NCI-H1048 (cell line): ENCODE measurements at regions not wholly inside any gene's neighbourhood (a gene's known extent, or its start where the extent isn't known, plus 50 kb on each side); places are given as distances from the start of the nearest gene placed in this dataset.
"Not testable (repeated sequence)": the region's sequence is repeated elsewhere in the genome, so short reads cannot be mapped to it uniquely, and the experiment has no call there.

Source experiments
- DNase-seq: peaks from one replicate; lab custom pipeline; 2025; lab: John Stamatoyannopoulos, UW

DNA sequence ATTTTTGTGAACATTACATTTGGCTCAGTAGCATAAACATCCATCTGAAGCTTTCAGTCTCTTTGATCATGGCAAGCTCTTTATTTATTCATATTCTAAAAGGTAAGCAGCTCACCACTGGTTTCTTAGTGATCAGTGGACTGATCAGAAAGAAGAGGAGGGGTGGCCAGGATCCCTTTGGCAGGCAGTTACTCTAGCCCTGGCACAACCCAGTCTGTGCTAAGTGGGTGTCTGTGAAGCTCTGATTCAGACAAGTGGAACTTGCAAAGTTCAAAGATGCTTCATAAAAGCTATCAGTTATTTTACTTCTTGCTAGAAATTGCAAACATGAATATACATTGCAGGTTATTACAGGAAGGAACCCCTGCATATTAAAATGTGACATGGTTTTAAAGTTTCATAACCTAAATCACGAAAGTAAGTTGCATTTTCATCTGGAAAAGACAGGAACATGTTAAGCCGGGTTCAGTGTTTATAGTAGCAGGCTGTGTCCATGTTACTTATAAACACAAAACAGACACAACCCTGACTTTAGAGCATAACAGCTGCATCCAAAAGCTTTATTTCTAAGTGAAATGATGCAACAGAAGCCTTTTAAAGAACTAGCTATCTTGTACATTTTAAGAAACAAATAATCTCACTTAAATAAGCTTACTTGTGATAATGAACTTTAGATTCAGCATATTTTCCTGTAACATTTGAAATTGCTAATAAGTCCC, 785.3 kb downstream of the MCTP2 start:
- no peak for DNase-seq

DNA sequence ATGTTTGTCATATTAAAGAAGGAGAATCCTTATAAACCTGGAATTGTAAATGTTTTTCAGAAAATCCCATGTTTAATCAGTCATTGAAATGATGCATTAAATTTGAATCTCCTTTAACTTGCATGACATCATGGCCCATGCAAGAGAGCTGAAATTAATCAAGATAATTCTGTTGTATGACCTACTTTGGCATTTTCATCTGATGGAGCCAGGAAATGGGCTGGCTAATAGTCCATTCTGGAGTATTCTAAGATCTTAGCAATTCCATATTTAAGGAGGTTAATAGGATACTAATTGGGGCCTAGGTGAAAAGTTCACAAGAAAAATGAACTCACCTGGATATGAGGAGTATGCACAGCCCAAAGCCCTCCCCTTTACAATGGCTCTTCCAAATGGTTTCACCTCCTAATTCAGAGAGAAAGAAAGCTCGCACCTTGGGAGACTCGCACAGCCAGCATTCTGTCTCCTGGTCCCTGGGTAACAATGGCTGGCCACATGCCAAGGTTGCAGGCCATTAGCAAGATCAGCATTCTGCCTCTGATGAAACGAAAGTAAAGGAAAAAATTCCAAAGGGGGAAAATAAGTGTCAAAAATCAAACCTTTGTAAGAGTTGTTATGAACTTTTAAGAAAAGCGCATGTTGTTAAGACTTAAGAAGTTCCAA, 786.4 kb downstream of the MCTP2 start:
- DNase-seq, result no peak

DNA sequence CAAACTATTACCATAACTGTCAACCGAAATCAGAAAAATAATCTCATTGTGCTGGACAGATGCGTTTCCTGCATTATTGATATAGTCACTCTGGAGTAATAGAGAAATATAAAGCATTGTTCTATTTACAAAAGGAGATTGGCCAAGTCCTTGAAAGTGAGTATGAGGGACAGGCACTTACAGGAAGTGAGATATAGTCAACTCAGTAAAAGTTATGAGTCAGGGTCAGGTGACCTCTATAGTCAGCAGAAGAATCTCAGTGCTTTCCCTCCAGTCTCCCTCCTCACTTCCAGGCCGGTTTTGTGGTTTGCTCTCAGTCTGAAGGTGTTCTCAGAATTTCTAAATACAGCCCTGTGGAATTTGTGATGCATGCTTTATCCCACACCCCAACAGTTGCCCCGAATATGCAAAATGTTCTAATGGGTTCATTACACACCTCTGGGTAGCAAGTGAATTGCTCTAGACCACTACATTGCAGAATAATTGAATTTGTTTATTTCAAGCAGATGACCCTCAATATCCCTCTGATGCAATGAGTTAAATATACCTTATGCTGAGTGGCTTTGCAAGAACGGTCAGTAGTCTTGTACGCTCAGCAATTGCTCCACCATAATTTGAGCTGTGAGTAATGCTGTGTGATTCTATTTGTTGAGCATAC, 787.7 kb downstream of the MCTP2 start:
- no peak for DNase-seq

GRCh38 chr15:95019907-95020306, 788.5 kb downstream of the MCTP2 start:
- no peak for DNase-seq

GRCh38 chr15:95021816-95022215, 790.5 kb downstream of the MCTP2 start:
- no peak for DNase-seq

- no peak for DNase-seq
Measured at GRCh38 chr15:95024351-95024750, 793.0 kb downstream of the MCTP2 start.

DNA sequence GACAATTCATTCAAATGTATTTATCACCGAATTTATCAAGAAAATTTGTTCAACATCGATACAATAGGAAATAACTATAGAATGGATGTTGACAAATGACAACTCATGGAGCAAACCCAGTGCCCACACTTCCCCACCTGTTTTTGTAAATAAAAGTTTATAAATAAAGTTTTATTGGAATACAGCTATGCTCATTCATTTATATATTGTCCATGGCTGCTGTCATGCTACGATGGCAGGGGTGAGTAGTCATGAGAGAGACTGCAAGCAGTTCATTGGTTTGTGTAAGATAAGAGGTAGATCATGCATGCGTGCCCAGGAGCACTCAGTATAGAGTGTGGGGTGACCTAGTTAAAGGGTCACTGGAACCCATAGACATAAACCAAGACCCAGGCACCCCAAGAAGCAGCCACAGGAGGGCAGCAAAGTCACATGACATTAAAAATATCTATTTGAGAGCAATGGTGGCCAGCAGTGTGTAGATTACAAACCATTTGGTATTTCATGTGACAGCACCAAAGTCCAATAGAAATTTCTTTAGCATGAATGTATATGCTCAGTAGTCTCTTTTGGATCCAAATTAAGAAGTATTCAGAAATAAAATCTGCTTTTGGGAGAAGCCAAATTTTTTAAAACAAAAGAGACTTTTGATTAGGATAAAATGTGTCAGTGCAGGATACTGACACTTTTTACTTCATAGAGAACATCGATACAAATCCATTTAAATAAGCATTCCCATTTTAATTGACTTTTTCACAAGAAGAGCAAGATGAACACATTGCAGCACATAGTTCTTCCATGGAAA, 794.8 kb downstream of the MCTP2 start:
- DNase-seq, result no peak

DNA sequence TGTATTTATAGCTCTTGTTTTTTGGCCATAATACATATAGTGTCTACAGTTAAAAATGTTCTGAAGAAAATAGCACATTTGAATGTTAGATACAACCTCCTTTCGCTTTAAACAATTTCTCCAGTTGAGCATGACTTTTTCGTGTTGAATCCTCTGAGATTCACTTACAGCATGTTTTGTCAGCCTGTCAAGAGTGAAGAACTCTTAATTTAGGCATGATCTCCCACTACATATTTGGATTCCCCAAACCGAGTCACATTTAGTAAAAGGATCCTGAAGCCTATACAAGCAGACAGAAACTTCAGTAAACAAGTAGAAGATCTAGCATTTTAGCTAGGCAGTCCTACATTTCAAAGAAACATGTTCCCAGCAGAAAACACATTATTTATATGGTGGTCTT, 796.6 kb downstream of the MCTP2 start:
- no peak for DNase-seq

GRCh38 chr15:95032156-95032555, 800.8 kb downstream of the MCTP2 start:
- no peak for DNase-seq

- DNase-seq, result no peak
Measured at GRCh38 chr15:95035106-95035505, 803.7 kb downstream of the MCTP2 start.

DNA sequence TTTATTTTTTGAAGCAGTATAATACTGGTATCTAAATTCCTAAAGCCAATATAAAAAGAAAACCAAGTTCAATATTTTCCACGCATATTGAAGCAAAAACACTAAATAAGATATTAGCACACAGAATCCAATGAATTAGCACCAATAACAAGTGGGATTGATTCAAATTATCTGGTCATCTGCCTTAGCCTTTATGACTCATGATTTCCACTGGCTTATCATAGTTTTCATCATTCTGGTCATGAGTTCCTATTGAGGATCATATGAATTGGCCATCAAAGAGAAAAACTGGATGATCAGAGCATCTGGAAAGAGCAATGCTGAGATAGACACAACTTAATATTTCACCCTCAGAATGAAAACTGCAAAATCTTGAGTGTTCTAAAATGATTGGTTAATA, 809.9 kb downstream of the MCTP2 start:
- no peak for DNase-seq

DNA sequence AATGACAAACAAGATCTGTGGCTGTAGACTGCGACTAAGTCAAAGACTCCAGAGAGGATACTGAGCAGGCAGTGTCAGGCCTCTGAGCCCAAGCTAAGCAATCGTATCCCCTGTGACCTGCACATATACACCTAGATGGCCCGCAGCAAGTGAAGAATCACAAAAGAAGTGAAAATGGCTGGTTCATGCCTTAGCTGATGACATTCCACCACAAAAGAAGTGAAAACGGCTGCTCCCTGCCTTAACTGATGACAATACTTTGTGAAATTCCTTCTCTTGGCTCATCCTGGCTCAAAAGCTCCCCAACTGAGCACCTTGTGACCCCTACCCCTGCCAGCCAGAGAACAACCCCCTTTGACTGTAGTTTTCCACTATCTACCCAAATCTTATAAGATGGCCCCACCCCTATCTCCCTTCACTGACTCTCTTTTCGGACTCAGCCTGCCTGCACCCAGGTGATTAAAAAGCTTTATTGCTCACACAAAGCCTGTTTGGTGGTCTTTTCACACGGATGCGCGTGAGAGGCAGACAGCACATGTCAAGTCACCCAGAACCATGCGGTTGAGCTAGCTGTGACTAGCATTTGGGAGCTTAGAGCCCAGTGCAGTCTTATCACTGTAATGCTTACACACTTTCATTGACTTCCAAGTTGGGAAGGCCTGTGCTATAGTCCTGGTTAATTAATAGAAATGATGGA, 812.0 kb downstream of the MCTP2 start:
- not testable (repeated sequence) for DNase-seq

DNA sequence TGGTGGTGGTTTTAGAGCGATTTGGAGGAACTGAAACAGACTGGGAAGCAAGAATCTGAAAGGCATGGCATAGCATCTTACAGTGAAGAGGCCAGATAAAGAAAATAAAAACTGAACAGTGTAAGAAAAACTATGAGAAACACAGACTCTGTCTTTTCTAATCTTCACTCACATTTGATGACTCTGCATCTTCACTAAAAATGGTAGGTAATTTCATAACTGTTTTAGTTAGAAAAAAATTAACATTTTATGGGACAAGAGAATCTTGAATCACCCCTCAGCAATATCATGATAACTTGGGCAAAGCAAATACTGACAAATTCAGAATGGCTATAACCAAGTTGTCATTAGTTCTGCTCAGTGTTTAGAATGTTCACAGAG, 812.6 kb downstream of the MCTP2 start:
- DNase-seq, result no peak

DNA sequence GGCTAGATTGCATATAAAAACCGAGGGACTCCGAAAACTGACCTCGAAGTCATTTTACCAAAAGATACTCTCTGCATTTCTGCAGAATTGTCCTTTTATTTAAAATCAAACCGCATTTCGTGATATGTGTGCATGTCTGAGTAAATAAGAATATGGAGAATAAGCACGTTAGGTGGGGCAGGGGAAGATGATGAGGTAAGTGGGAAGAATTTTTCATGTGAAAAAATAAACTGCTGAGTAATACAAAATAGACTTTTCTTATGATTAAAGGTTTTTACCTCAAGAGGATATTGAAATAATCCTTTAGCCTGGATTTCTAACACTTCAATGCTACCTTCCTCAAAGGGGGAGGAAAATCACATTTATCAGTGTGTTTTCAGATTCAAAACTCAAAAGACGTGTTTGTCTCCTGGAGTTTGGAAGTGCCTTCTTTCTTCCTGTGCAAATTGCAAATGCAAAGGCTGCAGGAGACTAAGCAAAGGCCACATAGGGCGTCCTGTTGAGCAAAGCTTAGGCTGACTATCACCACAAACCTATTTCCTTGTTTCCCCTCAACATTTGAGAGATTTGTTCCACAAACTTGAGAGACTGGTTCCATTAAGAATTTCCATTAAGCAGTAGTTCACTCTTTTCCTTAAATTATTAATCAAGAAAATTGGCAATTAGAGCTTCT, 813.5 kb downstream of the MCTP2 start:
- no peak for DNase-seq

DNA sequence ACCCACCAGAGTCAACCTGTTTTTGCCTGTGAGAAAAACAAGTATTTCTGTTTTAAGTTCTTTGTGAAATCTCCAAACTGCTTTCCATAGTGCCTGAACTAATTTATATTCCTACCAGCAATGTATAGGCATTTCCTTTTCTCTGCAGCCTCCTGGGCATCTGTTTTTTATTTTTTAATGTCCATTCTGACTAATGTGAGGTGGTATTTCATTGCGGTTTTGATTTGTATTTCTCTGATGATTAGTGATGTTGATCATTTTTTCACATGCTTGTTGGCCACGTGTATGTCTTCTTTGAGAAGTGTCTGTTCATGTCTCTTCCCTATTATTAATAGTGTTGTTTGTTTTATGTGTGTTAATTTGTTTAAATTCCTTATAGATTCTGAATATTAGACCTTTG, 820.5 kb downstream of the MCTP2 start:
- no peak for DNase-seq

GRCh38 chr15:95059346-95059905, 828.1 kb downstream of the MCTP2 start:
- no peak for DNase-seq

GRCh38 chr15:95068701-95069521, 837.5 kb downstream of the MCTP2 start:
- DNase-seq, result no peak

DNA sequence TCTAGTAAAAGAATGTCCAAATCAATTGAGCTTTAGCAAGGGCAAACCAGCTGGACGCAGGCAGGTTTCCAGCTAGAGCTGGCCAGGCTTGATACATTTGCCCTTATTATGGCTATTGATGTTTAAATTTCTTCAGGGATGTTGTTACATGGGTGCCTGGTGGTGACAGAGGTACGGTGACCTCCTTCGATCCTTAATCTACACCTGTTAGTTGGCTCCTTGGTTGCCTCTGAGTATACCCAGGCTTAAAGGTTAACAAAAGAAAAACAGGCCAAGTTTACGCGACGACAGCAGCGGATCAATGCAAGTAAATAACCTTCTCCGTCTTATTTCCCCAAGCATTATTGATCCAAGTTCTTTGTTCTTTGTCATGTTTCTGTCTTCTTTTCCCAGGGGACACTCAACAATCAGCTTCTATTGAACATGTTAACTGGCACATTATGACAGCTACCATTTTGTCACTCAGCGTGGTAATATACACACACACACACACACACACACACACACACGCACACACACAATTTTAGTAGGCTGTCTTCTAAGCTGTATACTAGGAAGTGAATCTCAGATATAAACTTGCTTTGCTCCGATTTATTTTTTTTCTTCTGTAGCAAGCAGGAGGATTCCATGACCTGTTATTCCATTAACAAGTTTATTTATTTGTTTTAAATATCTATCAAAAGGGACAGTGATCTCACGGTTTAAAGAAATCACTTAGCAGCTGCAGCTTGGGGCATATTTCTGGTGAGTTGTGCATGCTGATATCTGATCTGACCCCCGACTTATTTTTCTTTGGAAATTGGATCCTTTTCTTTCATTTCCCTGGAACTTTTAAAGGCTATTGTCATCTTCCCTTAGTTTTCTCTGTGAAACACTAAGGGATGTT, 844.7 kb downstream of the MCTP2 start:
- no peak for DNase-seq

DNA sequence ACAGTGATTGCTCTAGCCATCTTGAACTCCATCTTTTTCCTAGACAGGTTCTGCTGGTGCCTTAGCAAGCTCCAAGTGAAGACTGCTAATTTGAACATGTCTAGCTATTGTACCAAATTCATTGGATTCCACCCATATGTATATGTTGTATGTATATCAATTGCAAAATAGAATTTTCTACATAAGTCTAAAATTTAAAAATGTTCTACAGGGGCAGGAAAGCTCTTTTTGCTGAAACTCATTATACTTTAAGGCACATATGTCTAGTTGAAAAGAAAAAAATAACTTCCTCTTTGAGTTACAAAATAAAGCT, 845.3 kb downstream of the MCTP2 start:
- DNase-seq, result no peak
